K562 (cell line): ENCODE measurements at regions not wholly inside any gene's neighbourhood (a gene's known extent, or its start where the extent isn't known, plus 50 kb on each side); places are given as distances from the start of the nearest gene placed in this dataset.

Experiments used
- ATAC-seq: fragments of 200-7000 bp; cut with Tn5 transposase; 3 replicates; pipeline ENCODE4 v1.9.1; 2020; ENCODE audit warnings: moderate library complexity
- BruUV-seq: library from RNA; stranded (reverse); fragments of 400-500 nt; replicated peaks from 2 replicates; lab custom pipeline; 2021; lab: Mats Ljungman, UMichigan
- CTCF ChIA-PET: fragments of 300-600 bp; formaldehyde crosslinking; extraction: SDS; loops from one replicate; lab custom pipeline; 2021; ENCODE audit warnings: low intra/inter-chr PET ratio; lab: Yijun Ruan, JAX
- POLR2A ChIA-PET: fragments of 300-600, 350-650 bp; sonication (Branson Sonifier 250); formaldehyde crosslinking; extraction: SDS; loops from one replicate; lab custom pipeline; 2021; ENCODE audit warnings: antibody characterized with exemption, inconsistent platforms; lab: Yijun Ruan, JAX
- DNase-seq, 4 experiments: peaks; one replicate each; pipeline versions ENCODE4 v3.0.0 to v3.0.0-alpha.2; 2011 to 2018; ENCODE audit warnings: low spot score in 3 of 4, mixed read lengths in 3 of 4; ENCODE audit errors: extremely low read depth in 1 of 4
- FAIRE-seq: peaks from 2 replicates; lab custom pipeline; 2011; peaks lifted over from hg19 to GRCh38; lab: Jason Lieb, UNC
- H2AFZ ChIP-seq: 2 replicates; pipeline ENCODE4 v1.6.0; 2011; ENCODE audit warnings: low read depth, low read length, control low read depth, inconsistent platforms
- H3K27ac ChIP-seq: fragments of 200-600 bp; 3 replicates; pipeline ENCODE4 v1.8.0; 2011; ENCODE audit warnings: low read depth, mild to moderate bottlenecking, control low read depth, inconsistent platforms, low read length, moderate library complexity, mixed read lengths; ENCODE audit errors: extremely low read depth
- H3K27me3 ChIP-seq, 2 experiments: fragments of 300-600 bp in 1 of 2; 2 replicates in 1 of 2; 3 replicates in 1 of 2; pipeline versions ENCODE4 v1.6.0 to v1.8.0; 2011; ENCODE audit warnings: inconsistent platforms in 2 of 2, low read length in 2 of 2, mild to moderate bottlenecking in 1 of 2, mixed read lengths in 1 of 2, moderate library complexity in 1 of 2; ENCODE audit not compliant: control insufficient read depth in 2 of 2, insufficient read depth in 2 of 2
- H3K36me3 ChIP-seq: fragments of 300-600 bp; 3 replicates; pipeline ENCODE4 v1.8.0; 2011; ENCODE audit warnings: mild to moderate bottlenecking, low read length, inconsistent platforms; ENCODE audit not compliant: control insufficient read depth, insufficient read depth
- H3K4me1 ChIP-seq, 2 experiments: fragments of 200-600 bp in 1 of 2; replicated peaks in 1 of 2; 2 replicates in 1 of 2; 3 replicates in 1 of 2; pipeline versions ENCODE4 v1.5.1 to v1.8.0; 2011; ENCODE audit warnings: inconsistent platforms in 2 of 2, low read length in 2 of 2, mild to moderate bottlenecking in 1 of 2, mixed read lengths in 1 of 2, moderate library complexity in 1 of 2; ENCODE audit not compliant: control insufficient read depth in 2 of 2, insufficient read depth in 2 of 2
- H3K4me2 ChIP-seq: 2 replicates; pipeline ENCODE4 v1.6.1; 2011; ENCODE audit warnings: low read length, control low read depth, inconsistent platforms, mixed read lengths; ENCODE audit not compliant: insufficient read depth
- H3K4me3 ChIP-seq: fragments of 200-600 bp; sonication (generic), shearing (Covaris generic); 2 replicates; pipeline ENCODE4 v1.5.1; 2016; ENCODE audit warnings: control low read depth, inconsistent platforms
- H3K79me2 ChIP-seq: fragments of 200-600 bp; 3 replicates; pipeline ENCODE4 v1.8.0; 2011; ENCODE audit warnings: low read length, inconsistent platforms; ENCODE audit not compliant: control insufficient read depth, insufficient read depth
- H3K9ac ChIP-seq, 2 experiments: 2 replicates each; pipeline versions ENCODE4 v1.6.0 to v1.6.1; 2011; ENCODE audit warnings: low read depth in 2 of 2, low read length in 2 of 2, control low read depth in 1 of 2, inconsistent platforms in 1 of 2, mild to moderate bottlenecking in 1 of 2, mixed read lengths in 1 of 2; ENCODE audit not compliant: insufficient read depth in 1 of 2
- H3K9me1 ChIP-seq: one replicate; pipeline ENCODE4 v1.6.0; 2011; ENCODE audit warnings: inconsistent platforms, mild to moderate bottlenecking, low read length, moderate library complexity; ENCODE audit not compliant: control insufficient read depth, insufficient read depth
- H3K9me3 ChIP-seq: replicated peaks from 2 replicates; pipeline ENCODE4 v1.5.1; 2011; ENCODE audit warnings: low read depth, low read length, inconsistent platforms; ENCODE audit not compliant: control insufficient read depth, insufficient read depth
- H4K20me1 ChIP-seq: replicated peaks from 2 replicates; pipeline ENCODE4 v1.6.1; 2011; ENCODE audit warnings: low read length, inconsistent platforms, mixed read lengths; ENCODE audit not compliant: control insufficient read depth, insufficient read depth
- CTCF ChIP-seq, 3 experiments: IDR thresholded peaks in 2 of 3; conservative IDR thresholded peaks in 1 of 3; 2 replicates each; pipeline ENCODE4 v1.5.1; 2011 to 2012; ENCODE audit warnings: low read length in 3 of 3, mild to moderate bottlenecking in 3 of 3, control low read depth in 2 of 3, improper control_type of control experiment in 1 of 3, inconsistent platforms in 1 of 3, low read depth in 1 of 3, mixed read lengths in 1 of 3, moderate library complexity in 1 of 3; ENCODE audit not compliant: insufficient read depth in 2 of 3
- ETV5 ChIP-seq: sonication (generic); formaldehyde crosslinking; IDR thresholded peaks from 2 replicates; pipeline ENCODE4 v1.4.0; 2020; ENCODE audit warnings: low read depth, mild to moderate bottlenecking, missing genetic modification reagents
- HINFP ChIP-seq: fragments of 450-650 bp; conservative IDR thresholded peaks from 2 replicates; pipeline ENCODE4 v1.6.1; 2016; ENCODE audit warnings: missing genetic modification characterization, low read depth, mild to moderate bottlenecking, control low read depth, missing compliant biosample characterization
- ILK ChIP-seq: fragments of 450-650 bp; IDR thresholded peaks from 2 replicates; pipeline ENCODE4 v1.6.1; 2016; ENCODE audit warnings: missing genetic modification characterization, low read depth, mild to moderate bottlenecking, missing compliant biosample characterization, moderate library complexity, borderline replicate concordance
- JUN ChIP-seq, 2 experiments: sonication (generic) in 1 of 2; formaldehyde crosslinking in 1 of 2; IDR thresholded peaks; 2 replicates each; pipeline versions ENCODE4 v1.6.1 to v1.8.0; 2012 to 2022; ENCODE audit warnings: borderline replicate concordance in 2 of 2, mild to moderate bottlenecking in 2 of 2, improper control_type of control experiment in 1 of 2, low read depth in 1 of 2, low read length in 1 of 2, missing genetic modification reagents in 1 of 2
- NCOA6 ChIP-seq: fragments of 450-650 bp; IDR thresholded peaks from 2 replicates; pipeline ENCODE4 v1.6.1; 2017; ENCODE audit warnings: mild to moderate bottlenecking
- NR2C2 ChIP-seq, 2 experiments: fragments of 200-800 bp in 1 of 2; sonication (Bioruptor generic) in 1 of 2; sonication (generic) in 1 of 2; formaldehyde crosslinking in 1 of 2; IDR thresholded peaks; 2 replicates each; pipeline versions ENCODE4 v1.6.1 to v1.8.0; 2016 to 2022; ENCODE audit warnings: mild to moderate bottlenecking in 1 of 2, missing compliant biosample characterization in 1 of 2, missing genetic modification characterization in 1 of 2, missing genetic modification reagents in 1 of 2
- POLR2B ChIP-seq: fragments of 450-650 bp; IDR thresholded peaks from 2 replicates; pipeline ENCODE4 v1.6.1; 2018; ENCODE audit warnings: low read depth; ENCODE audit not compliant: partially characterized antibody
- SIN3A ChIP-seq, 2 experiments: fragments of 150-350 bp in 1 of 2; IDR thresholded peaks; 2 replicates each; pipeline ENCODE4 v1.6.1; 2011 to 2016; ENCODE audit warnings: borderline replicate concordance in 2 of 2, low read depth in 2 of 2, low read length in 2 of 2, mild to moderate bottlenecking in 2 of 2, moderate library complexity in 2 of 2; ENCODE audit not compliant: control insufficient read depth in 1 of 2
- SMC3 ChIP-seq: conservative IDR thresholded peaks from 2 replicates; pipeline ENCODE4 v1.6.1; 2011; ENCODE audit warnings: low read depth, low read length, improper control_type of control experiment; ENCODE audit not compliant: insufficient read depth
- SRSF3 ChIP-seq: fragments of 200-400 bp; formaldehyde crosslinking; IDR thresholded peaks from 2 replicates; pipeline ENCODE4 v1.6.1; 2016; ENCODE audit warnings: mild to moderate bottlenecking, low read length, moderate library complexity; ENCODE audit not compliant: insufficient read depth
- TCF7 ChIP-seq: sonication (generic); IDR thresholded peaks from 2 replicates; pipeline ENCODE4 v1.6.1; 2016; ENCODE audit warnings: antibody characterized with exemption, borderline replicate concordance
- ZC3H8 ChIP-seq: fragments of 450-650 bp; IDR thresholded peaks from 2 replicates; pipeline ENCODE4 v1.6.1; 2017
- ZNF263 ChIP-seq: sonication (generic); formaldehyde crosslinking; IDR thresholded peaks from 2 replicates; pipeline ENCODE4 v1.8.0; 2022; ENCODE audit warnings: mild to moderate bottlenecking, missing genetic modification reagents, borderline replicate concordance
- ZNF395 ChIP-seq: fragments of 200-800 bp; sonication (Bioruptor generic); IDR thresholded peaks from 2 replicates; pipeline ENCODE4 v1.6.1; 2017; ENCODE audit warnings: missing genetic modification characterization, missing compliant biosample characterization
- ZNF436 ChIP-seq: fragments of 250-450, 450-650 bp; sonication (Bioruptor Pico); formaldehyde crosslinking; IDR thresholded peaks from 2 replicates; pipeline ENCODE4 v1.7.0; 2020; ENCODE audit warnings: mild to moderate bottlenecking
- ZNF780A ChIP-seq: fragments of 250-450 bp; sonication (Bioruptor Pico); IDR thresholded peaks from 2 replicates; pipeline ENCODE4 v1.5.0; 2021; ENCODE audit warnings: mild to moderate bottlenecking
- ZNF785 ChIP-seq: fragments of 250-450 bp; sonication (Bioruptor Pico); IDR thresholded peaks from 2 replicates; pipeline ENCODE4 v1.4.0; 2020; ENCODE audit warnings: mild to moderate bottlenecking
- WGBS: fragments of 100-300 bp; shearing (Covaris generic); methylation state at CpG from one replicate; pipeline ENCODE4 v1.1.6; 2016; ENCODE audit warnings: low coverage, mixed read lengths; ENCODE audit not compliant: insufficient coverage; ENCODE audit errors: missing lambda C conversion rate; 5-methylcytosine and 5-hydroxymethylcytosine counted together
- in situ Hi-C: fragments of 300-500 bp; cut with MboI; formaldehyde crosslinking; loops from 4 replicates; pipeline ENCODE4 v1.15.0; 2018; ENCODE audit warnings: inconsistent platforms, mixed read lengths
- intact Hi-C: fragments of 100-400 bp; cut with micrococcal nuclease; formaldehyde crosslinking; loops from 2 replicates; pipeline ENCODE4 v1.14.2; 2022

GRCh38 chr10:107423903-107424302 lies 259.4 kb upstream of the SORCS1 start (continued):
- TF ChIP-seq HINFP = no peak
- TF ChIP-seq NR2C2 (CRISPR knock-in tag; IDR thresholded peaks at IDR 0.05) = no peak
- TF ChIP-seq NR2C2 (tag; IDR thresholded peaks at IDR 0.05) = no peak
- TF ChIP-seq ZNF436 = no peak
- no peak for TF ChIP-seq ETV5 (CRISPR knock-in tag)
- no peak for TF ChIP-seq ZNF785 (CRISPR knock-in tag)
- no peak for TF ChIP-seq ZNF780A (CRISPR knock-in tag)
- TF ChIP-seq TCF7 = no peak
- no peak for TF ChIP-seq CTCF (IDR thresholded peaks at IDR 0.05 in 2 of 3, conservative IDR thresholded peaks at IDR 0.05 in 1 of 3; ENCODE audit: insufficient read depth in 2 of 3, low read depth in 1 of 3, low read length in 3 of 3)

- Histone ChIP-seq H3K27me3 (no peaks in the 10 kb centered on the region), H3K4me1 (no peaks in the 10 kb centered on the region), H3K4me2 (no peak overlapping the region), H3K9me3 (no peaks in the 10 kb centered on the region), H3K79me2 (no peaks in the 10 kb centered on the region), H4K20me1 (no peaks in the 10 kb centered on the region), H3K36me3 (no peaks in the 10 kb centered on the region), H2AFZ (no peak overlapping the region), H3K27ac (no peak overlapping the region), H3K9ac (no peak overlapping the region), H3K9me1 (no peaks in the 10 kb centered on the region), H3K4me3 (no peak overlapping the region)
- in situ Hi-C loops = no loop called here
- ATAC-seq = no peak
- ChIA-PET CTCF (no interaction called here), POLR2A (no interaction called here)
- no TSS peak for BruUV-seq
- DNase-seq = no peak
- intact Hi-C loops = no loop called here
- 0% methylated on average over 2 of the region's 2 CpGs for WGBS
- FAIRE-seq = no peak
- TF ChIP-seq JUN (IDR thresholded peaks at IDR 0.05; ENCODE audit: borderline replicate concordance, low read depth, low read length) = no peak
- no peak for TF ChIP-seq JUN (CRISPR knock-in tag; IDR thresholded peaks at IDR 0.05; ENCODE audit: borderline replicate concordance)
- TF ChIP-seq ZNF263 (CRISPR knock-in tag) = no peak
- no peak for TF ChIP-seq ZC3H8
- TF ChIP-seq POLR2B = no peak
- TF ChIP-seq NCOA6 = no peak
- TF ChIP-seq SRSF3 = no peak
- no peak for TF ChIP-seq SIN3A (IDR thresholded peaks at IDR 0.05; ENCODE audit: borderline replicate concordance in 2 of 2, control insufficient read depth in 1 of 2, low read depth in 2 of 2, low read length in 2 of 2)
- TF ChIP-seq SMC3 = no peak
- no peak for TF ChIP-seq ZNF395
- TF ChIP-seq ILK = no peak
Observed at GRCh38 chr10:107422681-107423080, 258.2 kb upstream of the SORCS1 start.
